ENCODE measurements at regions not wholly inside any gene's neighbourhood (a gene's known extent, or its start where the extent isn't known, plus 50 kb on each side); places are given as distances from the start of the nearest gene placed in this dataset.

DNA sequence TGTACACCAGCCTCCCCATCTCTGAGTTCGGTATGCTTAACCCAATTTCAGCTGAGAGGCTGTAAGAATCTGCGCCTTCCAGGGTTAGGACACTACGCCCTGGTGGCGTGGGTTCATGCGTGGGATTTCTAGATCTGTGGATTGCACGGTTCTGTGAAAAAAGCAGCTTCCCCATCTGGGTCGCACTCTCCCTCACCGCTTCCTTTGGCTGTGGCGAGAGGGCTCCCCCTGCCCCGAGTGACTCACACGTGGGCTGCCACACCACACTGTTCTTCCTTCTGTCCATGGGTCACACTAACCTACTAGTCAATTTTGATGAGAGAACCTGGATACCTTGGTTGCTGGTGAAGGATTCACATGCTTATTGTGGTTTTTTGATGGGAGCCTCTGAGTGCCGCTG, 256.0 kb upstream of the MAF start:
- DNase-seq (ENCODE audit: extremely low read depth, low read depth) = no peak

DNA sequence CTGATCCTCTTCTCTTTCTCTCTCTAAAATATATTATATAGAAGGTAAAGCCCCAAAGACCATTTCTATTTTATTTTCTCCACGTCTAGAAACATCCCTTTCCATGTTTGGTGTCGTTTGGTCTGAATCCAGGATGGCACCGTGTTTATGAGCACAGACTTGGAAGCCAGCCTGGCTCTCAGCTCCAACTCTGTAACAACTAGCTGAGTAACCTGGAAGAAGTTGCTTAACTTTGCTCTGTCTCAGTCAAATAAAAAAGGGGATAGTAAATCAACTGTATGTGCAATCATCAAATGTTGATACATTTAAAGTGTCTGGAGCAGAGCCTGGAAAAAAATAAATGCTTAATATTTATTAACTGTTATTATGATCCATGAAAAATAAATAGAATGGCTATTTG, 249.8 kb upstream of the MAF start:
- DNase-seq (ENCODE audit: extremely low read depth, low read depth) = no peak
- TF ChIP-seq CTCF (IDR thresholded peaks at IDR 0.05; ENCODE audit: low read depth, low read length) = no peak

More for the DNA sequence above, 256.0 kb upstream of the MAF start:
- TF ChIP-seq CTCF (IDR thresholded peaks at IDR 0.05; ENCODE audit: low read depth, low read length) = no peak

GRCh38 chr16:79849119-79849518, 248.6 kb upstream of the MAF start:
- no peak for DNase-seq (ENCODE audit: extremely low read depth, low read depth)
- no peak for TF ChIP-seq CTCF (IDR thresholded peaks at IDR 0.05; ENCODE audit: low read depth, low read length)

DNA sequence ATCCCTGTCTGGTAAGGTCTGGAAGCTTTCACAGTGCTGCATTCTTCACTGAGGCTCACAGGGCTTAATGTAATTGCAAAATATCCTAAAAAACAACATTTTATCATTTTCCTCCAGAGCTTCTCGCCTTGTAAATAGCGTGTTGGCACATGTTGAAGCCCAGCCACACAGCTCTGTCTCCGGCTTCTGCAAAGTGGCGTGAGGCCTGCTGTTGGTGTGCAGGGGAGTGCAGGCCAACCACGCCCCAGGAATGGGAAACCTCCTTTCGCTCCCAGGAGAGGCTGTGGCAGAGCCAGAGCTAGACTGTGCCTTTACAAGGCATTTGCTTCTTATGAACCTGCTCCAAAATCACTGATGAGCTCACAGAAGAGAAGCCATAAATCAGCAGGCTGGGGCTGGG, 248.2 kb upstream of the MAF start:
- no peak for TF ChIP-seq CTCF (IDR thresholded peaks at IDR 0.05; ENCODE audit: low read depth, low read length)
- no peak for DNase-seq (ENCODE audit: extremely low read depth, low read depth)

GRCh38 chr16:79847569-79847968, 247.0 kb upstream of the MAF start:
- DNase-seq (ENCODE audit: extremely low read depth, low read depth) = no peak
- no peak for TF ChIP-seq CTCF (IDR thresholded peaks at IDR 0.05; ENCODE audit: low read depth, low read length)

GRCh38 chr16:79847101-79847500, 246.6 kb upstream of the MAF start:
- no peak for TF ChIP-seq CTCF (IDR thresholded peaks at IDR 0.05; ENCODE audit: low read depth, low read length)
- DNase-seq (ENCODE audit: extremely low read depth, low read depth) = no peak

GRCh38 chr16:79845734-79846135, 245.2 kb upstream of the MAF start:
- no peak for TF ChIP-seq CTCF (IDR thresholded peaks at IDR 0.05; ENCODE audit: low read depth, low read length)
- DNase-seq (ENCODE audit: extremely low read depth, low read depth) = no peak
